ENCODE measurements at regions not wholly inside any gene's neighbourhood (a gene's known extent, or its start where the extent isn't known, plus 50 kb on each side); places are given as distances from the start of the nearest gene placed in this dataset.

- TF ChIP-seq ZBTB10 (tag by site-specific recombination; IDR thresholded peaks at IDR 0.05), result no peak
Measured at GRCh38 chr20:12673352-12673751, 335.4 kb upstream of the SPTLC3 start (continued).

GRCh38 chr20:12677925-12678324, 330.8 kb upstream of the SPTLC3 start:
- Histone ChIP-seq H3K27ac (ENCODE audit: extremely low read depth, low read depth, low read length) (no peak overlapping the region), H3K36me3 (ENCODE audit: control insufficient read depth in 2 of 2, insufficient read depth in 1 of 2, low read length in 2 of 2) (no peaks in the 10 kb centered on the region), H3K4me3 (ENCODE audit: low read depth, low read length) (no peak overlapping the region), H3K4me1 (ENCODE audit: control insufficient read depth, insufficient read depth, low read length) (no peaks in the 10 kb centered on the region), H3K9me3 (ENCODE audit: control insufficient read depth, insufficient read depth, low read depth, low read length) (no peaks in the 10 kb centered on the region)
- TF ChIP-seq ZNF658 (tag by site-specific recombination; IDR thresholded peaks at IDR 0.05), result no peak
- TF ChIP-seq SETDB1 (IDR thresholded peaks at IDR 0.05; ENCODE audit: insufficient read length, low read length), result no peak
- TF ChIP-seq EGR2 (tag by site-specific recombination; IDR thresholded peaks at IDR 0.05; ENCODE audit: low read depth), result no peak
- TF ChIP-seq ZNF311 (tag by site-specific recombination; IDR thresholded peaks at IDR 0.05; ENCODE audit: borderline replicate concordance), result no peak
- TF ChIP-seq ZNF138 (tag by site-specific recombination; IDR thresholded peaks at IDR 0.05; ENCODE audit: borderline replicate concordance), result no peak
- no peak for TF ChIP-seq ZNF175 (tag by site-specific recombination; IDR thresholded peaks at IDR 0.05)
- no peak for TF ChIP-seq ZNF239 (tag by site-specific recombination; IDR thresholded peaks at IDR 0.05)
- no peak for TF ChIP-seq ZNF571 (tag by site-specific recombination; IDR thresholded peaks at IDR 0.05)
- TF ChIP-seq ZNF16 (tag by site-specific recombination; IDR thresholded peaks at IDR 0.05; ENCODE audit: low read depth), result no peak
- no peak for TF ChIP-seq ZNF558 (tag by site-specific recombination; IDR thresholded peaks at IDR 0.05)
- no peak for TF ChIP-seq ZNF785 (tag by site-specific recombination; IDR thresholded peaks at IDR 0.05)
- TF ChIP-seq ZNF148 (tag by site-specific recombination; IDR thresholded peaks at IDR 0.05; ENCODE audit: borderline replicate concordance), result no peak
- TF ChIP-seq ZNF26 (tag by site-specific recombination; IDR thresholded peaks at IDR 0.05), result no peak
- no peak for TF ChIP-seq TCF7L2 (IDR thresholded peaks at IDR 0.05; ENCODE audit: borderline replicate concordance, low read depth, low read length)
- TF ChIP-seq ZNF157 (tag by site-specific recombination; IDR thresholded peaks at IDR 0.05), result no peak
- no peak for TF ChIP-seq ZXDB (tag by site-specific recombination; IDR thresholded peaks at IDR 0.05)
- POLR2A ChIA-PET, result no interaction called here
- CTCF ChIA-PET, result no interaction called here

GRCh38 chr20:12679447-12679846, 329.3 kb upstream of the SPTLC3 start:
- ChIA-PET CTCF (no interaction called here), POLR2A (no interaction called here)
- H3K9me3 ChIP-seq (ENCODE audit: control insufficient read depth, insufficient read depth, low read depth, low read length), result no peaks in the 10 kb centered on the region
- no peaks in the 10 kb centered on the region for H3K36me3 ChIP-seq (ENCODE audit: control insufficient read depth in 2 of 2, insufficient read depth in 1 of 2, low read length in 2 of 2)
- H3K4me3 ChIP-seq (ENCODE audit: low read depth, low read length), result no peak overlapping the region
- H3K4me1 ChIP-seq (ENCODE audit: control insufficient read depth, insufficient read depth, low read length), result no peaks in the 10 kb centered on the region
- no peak overlapping the region for H3K27ac ChIP-seq (ENCODE audit: extremely low read depth, low read depth, low read length)
- TF ChIP-seq ZNF174 (tag by site-specific recombination; IDR thresholded peaks at IDR 0.05), result no peak
- TF ChIP-seq SCRT2 (tag by site-specific recombination; IDR thresholded peaks at IDR 0.05), result no peak
- no peak for TF ChIP-seq SCRT1 (tag by site-specific recombination; IDR thresholded peaks at IDR 0.05; ENCODE audit: borderline replicate concordance)
- TF ChIP-seq ZSCAN30 (tag by site-specific recombination; IDR thresholded peaks at IDR 0.05), result no peak
- TF ChIP-seq ZXDB (tag by site-specific recombination; IDR thresholded peaks at IDR 0.05), result no peak
- no peak for TF ChIP-seq ZFP69B (tag by site-specific recombination; IDR thresholded peaks at IDR 0.05)
- no peak for TF ChIP-seq ZNF670 (tag by site-specific recombination; IDR thresholded peaks at IDR 0.05; ENCODE audit: low read depth)
- TF ChIP-seq ZNF114 (tag by site-specific recombination; IDR thresholded peaks at IDR 0.05), result no peak
- no peak for TF ChIP-seq PRDM4 (tag by site-specific recombination; IDR thresholded peaks at IDR 0.05)
- no peak for TF ChIP-seq ZNF660 (tag by site-specific recombination; IDR thresholded peaks at IDR 0.05)
- TF ChIP-seq ZNF404 (tag by site-specific recombination; IDR thresholded peaks at IDR 0.05), result no peak
- TF ChIP-seq HOXC10 (CRISPR knock-in tag; IDR thresholded peaks at IDR 0.05), result no peak
